HL-60 (cell line): ENCODE measurements at regions not wholly inside any gene's neighbourhood (a gene's known extent, or its start where the extent isn't known, plus 50 kb on each side); places are given as distances from the start of the nearest gene placed in this dataset.

ENCODE experiments used
- DNase-seq, 2 experiments: peaks; one replicate each; pipeline ENCODE4 v3.0.0-alpha.2; 2010 to 2020; ENCODE audit warnings: low read depth in 1 of 2, low spot score in 1 of 2
- H3K27ac ChIP-seq: fragments of 250-450 bp; sonication (Bioruptor Pico); replicated peaks from 2 replicates; pipeline ENCODE4 v1.5.1; 2020; ENCODE audit warnings: mild to moderate bottlenecking, moderate library complexity
- H3K27me3 ChIP-seq: fragments of 250-450 bp; sonication (Bioruptor Pico); 2 replicates; pipeline ENCODE4 v1.5.1; 2021; ENCODE audit warnings: mild to moderate bottlenecking, moderate library complexity; ENCODE audit not compliant: insufficient read depth, poor library complexity, severe bottlenecking
- H3K4me3 ChIP-seq: replicated peaks from 2 replicates; pipeline ENCODE4 v1.5.1; 2011; ENCODE audit warnings: mild to moderate bottlenecking, control low read depth, low read length; ENCODE audit not compliant: insufficient read depth
- GABPA ChIP-seq: IDR thresholded peaks from 2 replicates; pipeline ENCODE4 v1.6.1; 2012; ENCODE audit warnings: low read depth
- POLR2AphosphoS5 ChIP-seq: IDR thresholded peaks from 2 replicates; pipeline ENCODE4 v1.6.1; 2012; ENCODE audit warnings: low read depth
- SPI1 ChIP-seq: IDR thresholded peaks from 2 replicates; pipeline ENCODE4 v1.6.1; 2012; ENCODE audit warnings: low read depth, mild to moderate bottlenecking, borderline replicate concordance
- TF ChIP-seq, protein P1 (sequence below): IDR thresholded peaks from 2 replicates; pipeline ENCODE4 v1.6.1; 2012; ENCODE audit warnings: low read depth; ENCODE audit not compliant: insufficient replicate concordance
- TF ChIP-seq, protein P2 (sequence below): IDR thresholded peaks from one replicate; pipeline ENCODE4 v1.5.1; 2011; ENCODE audit warnings: low read length, control low read depth, inconsistent platforms; ENCODE audit not compliant: insufficient read depth

DNA sequence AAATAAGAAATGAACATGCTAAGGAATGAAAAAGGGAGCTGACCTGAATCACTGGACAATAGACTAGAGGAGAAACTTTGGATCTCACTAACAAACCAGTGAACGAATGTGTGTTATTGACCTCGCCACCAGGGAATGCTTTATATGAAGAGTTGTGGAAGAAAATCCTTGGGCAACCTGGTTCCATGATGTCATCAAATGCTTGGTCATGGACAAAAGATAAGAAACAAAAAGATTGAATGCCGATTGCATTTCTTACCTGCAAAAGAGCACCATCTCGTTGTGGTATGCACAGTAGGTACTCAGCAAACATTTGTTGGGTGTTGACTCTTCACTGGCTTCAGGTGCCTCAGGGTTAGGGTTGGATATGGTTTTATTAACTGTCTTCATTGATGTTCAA, 165.2 kb upstream of the TSHZ2 start:
- Histone ChIP-seq H3K4me3 (no peak overlapping the region), H3K27ac (no peak overlapping the region), H3K27me3 (peaks cover 13% of the 10 kb centered on the region)
- no peak for TF ChIP-seq GABPA
- TF ChIP-seq, protein P1, sequence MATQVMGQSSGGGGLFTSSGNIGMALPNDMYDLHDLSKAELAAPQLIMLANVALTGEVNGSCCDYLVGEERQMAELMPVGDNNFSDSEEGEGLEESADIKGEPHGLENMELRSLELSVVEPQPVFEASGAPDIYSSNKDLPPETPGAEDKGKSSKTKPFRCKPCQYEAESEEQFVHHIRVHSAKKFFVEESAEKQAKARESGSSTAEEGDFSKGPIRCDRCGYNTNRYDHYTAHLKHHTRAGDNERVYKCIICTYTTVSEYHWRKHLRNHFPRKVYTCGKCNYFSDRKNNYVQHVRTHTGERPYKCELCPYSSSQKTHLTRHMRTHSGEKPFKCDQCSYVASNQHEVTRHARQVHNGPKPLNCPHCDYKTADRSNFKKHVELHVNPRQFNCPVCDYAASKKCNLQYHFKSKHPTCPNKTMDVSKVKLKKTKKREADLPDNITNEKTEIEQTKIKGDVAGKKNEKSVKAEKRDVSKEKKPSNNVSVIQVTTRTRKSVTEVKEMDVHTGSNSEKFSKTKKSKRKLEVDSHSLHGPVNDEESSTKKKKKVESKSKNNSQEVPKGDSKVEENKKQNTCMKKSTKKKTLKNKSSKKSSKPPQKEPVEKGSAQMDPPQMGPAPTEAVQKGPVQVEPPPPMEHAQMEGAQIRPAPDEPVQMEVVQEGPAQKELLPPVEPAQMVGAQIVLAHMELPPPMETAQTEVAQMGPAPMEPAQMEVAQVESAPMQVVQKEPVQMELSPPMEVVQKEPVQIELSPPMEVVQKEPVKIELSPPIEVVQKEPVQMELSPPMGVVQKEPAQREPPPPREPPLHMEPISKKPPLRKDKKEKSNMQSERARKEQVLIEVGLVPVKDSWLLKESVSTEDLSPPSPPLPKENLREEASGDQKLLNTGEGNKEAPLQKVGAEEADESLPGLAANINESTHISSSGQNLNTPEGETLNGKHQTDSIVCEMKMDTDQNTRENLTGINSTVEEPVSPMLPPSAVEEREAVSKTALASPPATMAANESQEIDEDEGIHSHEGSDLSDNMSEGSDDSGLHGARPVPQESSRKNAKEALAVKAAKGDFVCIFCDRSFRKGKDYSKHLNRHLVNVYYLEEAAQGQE: no peak
- no peak for TF ChIP-seq POLR2AphosphoS5
- TF ChIP-seq SPI1: no peak
- TF ChIP-seq, protein P2, sequence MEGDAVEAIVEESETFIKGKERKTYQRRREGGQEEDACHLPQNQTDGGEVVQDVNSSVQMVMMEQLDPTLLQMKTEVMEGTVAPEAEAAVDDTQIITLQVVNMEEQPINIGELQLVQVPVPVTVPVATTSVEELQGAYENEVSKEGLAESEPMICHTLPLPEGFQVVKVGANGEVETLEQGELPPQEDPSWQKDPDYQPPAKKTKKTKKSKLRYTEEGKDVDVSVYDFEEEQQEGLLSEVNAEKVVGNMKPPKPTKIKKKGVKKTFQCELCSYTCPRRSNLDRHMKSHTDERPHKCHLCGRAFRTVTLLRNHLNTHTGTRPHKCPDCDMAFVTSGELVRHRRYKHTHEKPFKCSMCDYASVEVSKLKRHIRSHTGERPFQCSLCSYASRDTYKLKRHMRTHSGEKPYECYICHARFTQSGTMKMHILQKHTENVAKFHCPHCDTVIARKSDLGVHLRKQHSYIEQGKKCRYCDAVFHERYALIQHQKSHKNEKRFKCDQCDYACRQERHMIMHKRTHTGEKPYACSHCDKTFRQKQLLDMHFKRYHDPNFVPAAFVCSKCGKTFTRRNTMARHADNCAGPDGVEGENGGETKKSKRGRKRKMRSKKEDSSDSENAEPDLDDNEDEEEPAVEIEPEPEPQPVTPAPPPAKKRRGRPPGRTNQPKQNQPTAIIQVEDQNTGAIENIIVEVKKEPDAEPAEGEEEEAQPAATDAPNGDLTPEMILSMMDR: no peak
- no peak for DNase-seq

DNA sequence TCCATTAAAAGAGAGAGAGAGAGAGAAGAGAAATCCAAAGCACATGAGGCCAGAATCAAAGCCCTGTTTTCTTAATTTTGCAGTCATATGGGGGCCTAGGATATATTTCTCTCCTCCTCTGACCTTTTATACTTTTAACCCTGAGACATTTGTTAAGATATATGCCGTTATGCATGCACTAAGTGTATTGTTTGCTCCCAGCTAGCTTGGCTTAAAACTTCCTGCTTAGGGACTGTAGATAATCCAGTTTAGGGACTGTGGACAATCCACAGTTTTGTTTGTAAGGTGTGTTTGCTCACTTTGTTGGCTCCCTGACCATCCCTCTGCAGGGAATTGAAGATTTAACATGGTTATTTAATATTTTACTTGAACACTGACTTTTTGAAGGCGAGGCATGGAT, 166.3 kb upstream of the TSHZ2 start:
- no peak overlapping the region for H3K27ac ChIP-seq

DNA sequence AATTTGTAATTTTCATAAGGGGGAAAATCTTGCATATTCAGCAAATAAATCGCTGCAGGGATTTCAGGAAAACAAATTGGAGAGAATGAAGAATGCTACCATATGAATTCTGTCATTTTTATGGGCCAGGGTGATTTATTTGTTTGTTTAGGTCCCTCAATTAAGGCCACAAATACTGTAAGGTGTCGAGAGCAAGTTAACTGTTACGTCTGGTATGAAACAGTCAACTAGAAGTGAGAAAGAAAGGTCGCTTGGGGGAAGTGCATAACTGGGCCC, 166.9 kb upstream of the TSHZ2 start:
- Histone ChIP-seq H3K27me3 (peaks cover 3% of the 10 kb centered on the region), H3K4me3 (no peak overlapping the region), H3K27ac (no peak overlapping the region)
- no peak for DNase-seq
- TF ChIP-seq GABPA: no peak
- TF ChIP-seq, protein P2: no peak
- TF ChIP-seq, protein P1: no peak
- no peak for TF ChIP-seq SPI1
- TF ChIP-seq POLR2AphosphoS5: no peak

More for the DNA sequence above, 166.3 kb upstream of the TSHZ2 start:
- Histone ChIP-seq H3K27me3 (peaks cover 6% of the 10 kb centered on the region), H3K4me3 (no peak overlapping the region)
- TF ChIP-seq, protein P1: no peak
- no peak for TF ChIP-seq SPI1
- no peak for TF ChIP-seq GABPA
- TF ChIP-seq POLR2AphosphoS5: no peak
- TF ChIP-seq, protein P2: no peak
- no peak for DNase-seq
